ENCODE measurements at regions not wholly inside any gene's neighbourhood (a gene's known extent, or its start where the extent isn't known, plus 50 kb on each side); places are given as distances from the start of the nearest gene placed in this dataset.
A peak's percentile ranks its signal among the peaks of the same experiment; 100 is the strongest.

- no peak for DNase-seq (ENCODE audit: low spot score)
Measured at GRCh38 chr21:36628106-36628505, 70.8 kb upstream of the SIM2 start.

GRCh38 chr21:36628761-36629460, 70.0 kb upstream of the SIM2 start:
- DNase-seq (ENCODE audit: low spot score), result no peak

GRCh38 chr21:36630485-36631206, 68.3 kb upstream of the SIM2 start:
- no peak for DNase-seq (ENCODE audit: low spot score)

GRCh38 chr21:36636016-36636415, 62.9 kb upstream of the SIM2 start:
- DNase-seq (ENCODE audit: low spot score), result peak; percentile 12

- no peak for DNase-seq (ENCODE audit: low spot score)
Measured at GRCh38 chr21:36636439-36636838, 62.5 kb upstream of the SIM2 start.

- peak; percentile 22 for DNase-seq (ENCODE audit: low spot score)
Measured at GRCh38 chr21:36639769-36640168, 59.1 kb upstream of the SIM2 start.

- no peak for DNase-seq (ENCODE audit: low spot score)
Measured at GRCh38 chr21:36640174-36640720, 58.7 kb upstream of the SIM2 start.

- peak; percentile 77 for DNase-seq (ENCODE audit: low spot score)
Measured at GRCh38 chr21:36640721-36641244, 58.1 kb upstream of the SIM2 start.

- DNase-seq (ENCODE audit: low spot score), result peak; percentile 4
Measured at GRCh38 chr21:36641346-36641745, 57.6 kb upstream of the SIM2 start.

- DNase-seq (ENCODE audit: low spot score), result peak; percentile 71
Measured at GRCh38 chr21:36641886-36642285, 57.0 kb upstream of the SIM2 start.

GRCh38 chr21:36642777-36643176, 56.1 kb upstream of the SIM2 start:
- DNase-seq (ENCODE audit: low spot score), result peak; percentile 55

- DNase-seq (ENCODE audit: low spot score), result peak; percentile 51
Measured at GRCh38 chr21:36643374-36644250, 55.3 kb upstream of the SIM2 start.

- DNase-seq (ENCODE audit: low spot score), result peak; percentile 67
Measured at GRCh38 chr21:36646011-36646410, 52.9 kb upstream of the SIM2 start.

GRCh38 chr21:36646645-36647044, 52.3 kb upstream of the SIM2 start:
- DNase-seq (ENCODE audit: low spot score), result peak; percentile 85

- DNase-seq (ENCODE audit: low spot score), result peak; percentile 45
Measured at GRCh38 chr21:36647279-36648093, 51.4 kb upstream of the SIM2 start.

Measured in mesenteric fat pad (tissue), 1 donor.